NCI-H446 (cell line): ENCODE measurements at regions not wholly inside any gene's neighbourhood (a gene's known extent, or its start where the extent isn't known, plus 50 kb on each side); places are given as distances from the start of the nearest gene placed in this dataset.
"Not testable (repeated sequence)": the region's sequence is repeated elsewhere in the genome, so short reads cannot be mapped to it uniquely, and the experiment has no call there.

Experiments
- DNase-seq, 2 experiments: peaks; one replicate each; lab custom pipeline; 2025; lab: John Stamatoyannopoulos, UW

GRCh38 chr5:6108981-6109825 lies 269.1 kb downstream of the MED10 start:
- DNase-seq, result no peak

- no peak for DNase-seq
These were observed 269.9 kb downstream of the MED10 start for GRCh38 chr5:6108540-6108848.

- no peak for DNase-seq
These were observed 270.4 kb downstream of the MED10 start for GRCh38 chr5:6107675-6108539.

- no peak for DNase-seq
These were observed 271.6 kb downstream of the MED10 start for GRCh38 chr5:6106756-6107155.

- DNase-seq, result no peak
These were observed 273.0 kb downstream of the MED10 start for GRCh38 chr5:6105320-6105719.

- DNase-seq, result peak in 1 of 2 experiments; percentile 25
These were observed 282.2 kb downstream of the MED10 start for GRCh38 chr5:6096101-6096500.

GRCh38 chr5:6094180-6094579 lies 284.2 kb downstream of the MED10 start:
- not testable (repeated sequence) for DNase-seq

GRCh38 chr5:6090838-6091237 lies 287.5 kb downstream of the MED10 start:
- no peak for DNase-seq

- no peak for DNase-seq
These were observed 288.2 kb downstream of the MED10 start for GRCh38 chr5:6090079-6090654.

GRCh38 chr5:6088706-6089105 lies 289.6 kb downstream of the MED10 start:
- DNase-seq, result no peak

- no peak for DNase-seq
These were observed 290.8 kb downstream of the MED10 start for GRCh38 chr5:6087576-6087975.

GRCh38 chr5:6086871-6087270 lies 291.5 kb downstream of the MED10 start:
- DNase-seq, result no peak

- DNase-seq, result no peak
These were observed 292.9 kb downstream of the MED10 start for GRCh38 chr5:6085341-6085860.

GRCh38 chr5:6084836-6085235 lies 293.5 kb downstream of the MED10 start:
- DNase-seq, result no peak

GRCh38 chr5:6084376-6084775 lies 294.0 kb downstream of the MED10 start:
- no peak for DNase-seq

- DNase-seq, result no peak
These were observed 294.9 kb downstream of the MED10 start for GRCh38 chr5:6083311-6083978.

- no peak for DNase-seq
These were observed 295.7 kb downstream of the MED10 start for GRCh38 chr5:6082685-6083084.

- DNase-seq, result no peak
These were observed 296.6 kb downstream of the MED10 start for GRCh38 chr5:6081727-6082210.

GRCh38 chr5:6080930-6081726 lies 297.2 kb downstream of the MED10 start:
- DNase-seq, result no peak

- DNase-seq, result no peak
These were observed 297.9 kb downstream of the MED10 start for GRCh38 chr5:6080436-6080835.

GRCh38 chr5:6078881-6079280 lies 299.5 kb downstream of the MED10 start:
- DNase-seq, result no peak
